ENCODE measurements at regions not wholly inside any gene's neighbourhood (a gene's known extent, or its start where the extent isn't known, plus 50 kb on each side); places are given as distances from the start of the nearest gene placed in this dataset.

GRCh38 chrX:39972340-39972739 is 125.4 kb downstream of the BCOR start:
- no peak for TF ChIP-seq CTCF (IDR thresholded peaks at IDR 0.05; ENCODE audit: low read depth, low read length)
- in situ Hi-C loops (cut with HindIII; ENCODE audit: low sequenced_read_pairs) = no loop called here
- peak; percentile 22 for DNase-seq (ENCODE audit: low read depth, low spot score)

GRCh38 chrX:39973810-39974209 is 123.9 kb downstream of the BCOR start:
- H3K4me3 ChIP-seq (ENCODE audit: low read depth, low read length) = no peak overlapping the region
- TF ChIP-seq CTCF (IDR thresholded peaks at IDR 0.05; ENCODE audit: low read depth, low read length) = no peak
- DNase-seq (ENCODE audit: low read depth, low spot score) = no peak
- in situ Hi-C loops (cut with HindIII; ENCODE audit: low sequenced_read_pairs) = no loop called here

More at GRCh38 chrX:39972340-39972739, 125.4 kb downstream of the BCOR start:
- H3K4me3 ChIP-seq (ENCODE audit: low read depth, low read length) = no peak overlapping the region

- no peak for TF ChIP-seq CTCF (IDR thresholded peaks at IDR 0.05; ENCODE audit: low read depth, low read length)
- no peak overlapping the region for H3K4me3 ChIP-seq (ENCODE audit: low read depth, low read length)
- in situ Hi-C loops (cut with HindIII; ENCODE audit: low sequenced_read_pairs) = no loop called here
- DNase-seq (ENCODE audit: low read depth, low spot score) = no peak
Observed at GRCh38 chrX:39974270-39974669, 123.5 kb downstream of the BCOR start.

- no peak for DNase-seq (ENCODE audit: low read depth, low spot score)
- H3K4me3 ChIP-seq (ENCODE audit: low read depth, low read length) = no peak overlapping the region
- in situ Hi-C loops (cut with HindIII; ENCODE audit: low sequenced_read_pairs) = no loop called here
- TF ChIP-seq CTCF (IDR thresholded peaks at IDR 0.05; ENCODE audit: low read depth, low read length) = no peak
Observed at GRCh38 chrX:39975101-39975925, 122.4 kb downstream of the BCOR start.

- no peak for TF ChIP-seq CTCF (IDR thresholded peaks at IDR 0.05; ENCODE audit: low read depth, low read length)
- DNase-seq (ENCODE audit: low read depth, low spot score) = no peak
- no peak overlapping the region for H3K4me3 ChIP-seq (ENCODE audit: low read depth, low read length)
- in situ Hi-C loops (cut with HindIII; ENCODE audit: low sequenced_read_pairs) = no loop called here
Observed at GRCh38 chrX:39981946-39982345, 115.8 kb downstream of the BCOR start.

- no peak overlapping the region for H3K4me3 ChIP-seq (ENCODE audit: low read depth, low read length)
- no peak for TF ChIP-seq CTCF (IDR thresholded peaks at IDR 0.05; ENCODE audit: low read depth, low read length)
- in situ Hi-C loops (cut with HindIII; ENCODE audit: low sequenced_read_pairs) = no loop called here
- DNase-seq (ENCODE audit: low read depth, low spot score) = no peak
Observed at GRCh38 chrX:39982948-39983347, 114.8 kb downstream of the BCOR start.
